ENCODE measurements at regions not wholly inside any gene's neighbourhood (a gene's known extent, or its start where the extent isn't known, plus 50 kb on each side); places are given as distances from the start of the nearest gene placed in this dataset.
"Not testable (repeated sequence)": the region's sequence is repeated elsewhere in the genome, so short reads cannot be mapped to it uniquely, and the experiment has no call there.

DNA sequence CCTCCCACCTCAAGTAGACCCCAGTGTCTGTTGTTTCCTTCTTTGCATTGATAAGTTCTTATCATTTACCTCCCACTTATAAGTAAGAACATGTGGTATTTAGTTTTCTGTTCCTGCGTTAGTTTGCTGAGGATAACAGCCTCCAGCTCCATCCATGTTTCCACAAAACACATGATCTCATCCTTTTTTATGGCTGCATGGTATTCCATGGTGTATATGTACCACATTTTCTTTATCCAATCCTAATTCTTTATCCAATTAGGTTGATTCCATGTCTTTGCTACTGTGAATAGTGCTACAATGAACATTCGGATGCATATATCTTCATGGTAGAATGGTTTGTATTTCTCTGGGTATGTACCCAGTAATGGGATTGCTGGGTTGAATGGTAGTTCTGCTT is 102.5 kb upstream of the UGP2 start:
- DNase-seq (ENCODE audit: low spot score), result not testable (repeated sequence)

DNA sequence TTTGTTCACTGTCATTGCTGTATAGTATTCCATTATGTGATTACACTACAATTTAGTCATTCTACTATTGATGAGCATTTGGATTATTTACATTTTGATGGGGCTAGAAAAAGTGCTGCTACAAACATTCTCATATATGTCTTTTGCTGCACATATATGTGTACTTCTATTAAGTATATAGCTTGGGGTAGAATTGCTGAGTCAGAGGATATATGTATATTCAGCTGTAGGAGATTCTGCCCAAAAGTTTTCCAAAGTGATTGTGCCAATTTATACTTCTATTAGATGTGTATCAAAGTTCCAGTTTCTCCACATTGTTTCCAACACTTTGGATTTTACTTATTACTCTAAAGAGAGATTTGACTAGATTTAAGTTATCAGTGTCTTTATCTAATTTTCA is 101.7 kb upstream of the UGP2 start:
- DNase-seq (ENCODE audit: low spot score), result no peak

DNA sequence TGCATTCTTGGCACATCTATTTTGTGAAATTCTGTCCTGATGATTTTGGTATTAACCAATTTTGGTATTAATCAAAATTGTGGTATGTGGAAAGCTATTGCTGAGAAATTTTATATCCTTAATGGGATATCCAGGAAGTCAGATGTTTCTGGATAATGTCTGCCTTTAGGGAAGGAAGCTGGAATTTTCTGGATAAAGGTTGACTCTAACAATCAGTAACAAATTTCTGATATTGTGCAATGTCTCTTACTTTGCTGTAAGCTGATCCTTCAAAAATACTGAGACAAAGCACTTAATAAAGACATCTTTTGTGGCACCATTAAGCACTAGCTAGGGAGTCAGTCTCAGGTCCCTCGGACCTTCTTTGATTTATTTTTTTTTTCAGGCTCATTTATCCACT is 100.8 kb upstream of the UGP2 start:
- no peak for DNase-seq (ENCODE audit: low spot score)

DNA sequence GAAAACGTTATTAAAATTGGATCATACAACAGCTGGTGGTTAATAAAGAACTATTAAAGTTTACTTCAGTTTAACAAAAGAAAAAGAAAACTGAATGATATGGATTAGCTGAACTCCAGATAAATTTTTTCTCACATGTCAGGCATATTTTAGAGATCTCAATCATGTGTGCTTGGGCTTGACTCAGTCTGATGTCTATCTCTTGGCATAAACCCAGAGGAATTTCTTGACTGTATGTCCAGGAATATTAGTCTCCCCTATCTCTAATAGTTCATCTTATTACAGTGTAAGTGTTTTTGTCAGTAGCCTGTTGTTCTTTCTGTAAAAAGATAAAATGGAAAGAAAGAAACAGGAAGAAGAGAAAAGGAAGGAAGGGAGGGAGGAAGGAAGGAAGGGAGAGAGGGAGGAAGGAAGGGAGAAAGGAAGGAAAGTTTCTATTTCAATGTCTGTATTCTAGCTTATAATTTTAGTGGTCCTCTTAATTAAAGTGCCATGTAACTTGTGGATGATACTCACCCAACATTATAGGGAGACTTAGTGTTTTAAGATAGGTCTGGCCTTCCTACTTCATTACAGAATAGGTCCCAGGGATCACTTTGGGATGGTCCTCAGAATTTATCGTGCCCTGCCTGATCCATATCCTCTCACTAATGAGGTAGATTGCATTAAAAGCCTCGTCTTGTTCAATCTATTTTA is 99.7 kb upstream of the UGP2 start:
- peak; percentile 7 for DNase-seq (ENCODE audit: low spot score)

DNA sequence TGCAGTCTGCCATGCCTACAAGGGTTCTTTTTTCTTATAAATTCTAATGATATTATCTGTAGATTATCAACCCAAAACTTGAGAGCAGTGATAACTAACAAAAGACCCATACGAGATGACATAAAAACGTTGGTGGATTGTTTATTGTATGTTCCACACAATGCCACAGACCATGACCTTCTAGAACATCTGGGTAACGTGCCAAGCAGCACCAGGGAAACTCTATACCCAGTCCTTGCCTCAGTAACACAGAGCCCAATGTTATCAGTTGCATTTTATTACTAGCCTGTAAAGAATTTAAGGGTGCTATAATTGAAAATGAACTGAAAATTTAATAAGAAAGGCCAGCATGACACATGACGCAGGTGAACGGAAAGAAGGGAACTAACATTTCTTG is 99.1 kb upstream of the UGP2 start:
- DNase-seq (ENCODE audit: low spot score), result no peak

DNA sequence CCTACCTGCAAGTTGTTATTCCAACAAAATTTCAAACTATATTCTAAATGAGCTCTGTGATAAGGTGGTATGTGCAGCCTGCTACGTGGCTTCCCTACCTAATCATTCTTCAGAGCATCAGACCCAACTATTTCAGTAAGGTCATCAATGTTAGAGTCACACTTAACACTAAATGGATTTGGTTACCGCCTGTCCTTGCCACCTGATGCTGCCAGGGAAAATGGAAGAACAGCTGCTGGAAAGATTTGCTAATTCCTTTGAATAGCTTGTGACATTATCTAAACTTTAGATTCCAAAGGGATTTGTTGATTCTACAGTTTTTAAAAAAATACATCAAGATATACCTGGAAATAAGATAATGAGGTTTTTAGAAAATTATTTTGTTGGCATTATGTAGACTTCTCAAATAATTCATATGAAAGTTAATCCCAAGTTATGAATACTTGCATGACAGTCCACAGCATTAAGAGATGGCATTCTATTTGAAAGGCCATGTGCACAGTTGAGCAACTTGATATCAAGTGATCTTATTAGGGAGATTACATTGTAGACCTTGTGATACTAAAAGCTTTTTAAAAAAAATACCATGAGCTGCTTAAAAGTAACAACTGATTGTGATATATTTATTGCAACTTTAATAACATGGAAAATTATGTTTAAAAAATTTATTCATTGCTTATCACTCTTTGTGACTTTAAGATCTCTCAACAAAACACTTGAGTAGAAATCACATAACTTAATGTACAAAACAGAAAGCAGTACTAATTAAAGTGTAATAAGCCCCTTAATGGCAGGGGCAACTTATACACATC is 98.3 kb upstream of the UGP2 start:
- no peak for DNase-seq (ENCODE audit: low spot score)

DNA sequence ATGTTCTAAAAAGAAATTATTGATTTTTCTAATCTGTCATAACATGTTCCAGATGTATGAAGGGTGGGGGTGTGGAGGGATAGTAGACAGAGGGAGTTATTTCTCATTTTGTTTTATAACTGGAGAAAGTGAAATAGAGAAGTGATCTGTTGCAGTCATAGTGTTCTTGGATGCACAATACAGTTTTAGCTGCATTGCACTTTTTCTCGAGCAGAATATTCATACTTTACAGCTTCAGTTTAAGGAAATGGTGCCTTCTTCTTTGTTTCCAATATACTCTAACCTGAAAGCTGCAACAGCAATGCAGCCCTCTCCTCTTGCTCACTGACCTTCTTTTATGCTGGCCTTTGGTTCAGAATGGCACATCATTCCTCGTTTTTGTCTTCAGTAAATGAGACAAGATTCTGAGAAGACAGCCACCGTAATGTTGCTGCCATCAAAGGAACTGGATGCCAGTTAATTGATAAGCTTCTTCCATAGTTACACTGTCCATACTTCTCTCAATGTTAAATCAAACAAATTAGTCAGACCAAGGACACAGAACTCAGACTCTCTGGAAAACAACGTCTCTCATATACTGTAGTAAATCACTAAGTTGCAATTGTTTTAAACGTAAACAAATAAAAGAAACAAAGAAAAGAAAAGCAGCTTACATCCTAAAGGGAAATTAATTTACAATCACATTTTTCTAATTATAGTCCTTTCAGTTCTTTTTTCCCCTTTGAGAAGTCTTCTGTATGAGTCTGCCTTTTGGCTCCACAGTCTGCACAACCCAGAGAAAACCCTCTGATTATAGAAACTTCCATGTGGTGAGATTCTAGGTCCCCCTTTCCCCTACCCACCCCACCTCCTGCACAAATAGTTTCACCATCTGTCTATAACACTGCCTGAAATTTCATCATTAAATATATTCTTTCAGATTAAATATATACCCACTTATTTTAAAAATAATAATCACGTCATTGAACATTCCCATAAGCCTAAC is 97.4 kb upstream of the UGP2 start:
- no peak for DNase-seq (ENCODE audit: low spot score)

DNA sequence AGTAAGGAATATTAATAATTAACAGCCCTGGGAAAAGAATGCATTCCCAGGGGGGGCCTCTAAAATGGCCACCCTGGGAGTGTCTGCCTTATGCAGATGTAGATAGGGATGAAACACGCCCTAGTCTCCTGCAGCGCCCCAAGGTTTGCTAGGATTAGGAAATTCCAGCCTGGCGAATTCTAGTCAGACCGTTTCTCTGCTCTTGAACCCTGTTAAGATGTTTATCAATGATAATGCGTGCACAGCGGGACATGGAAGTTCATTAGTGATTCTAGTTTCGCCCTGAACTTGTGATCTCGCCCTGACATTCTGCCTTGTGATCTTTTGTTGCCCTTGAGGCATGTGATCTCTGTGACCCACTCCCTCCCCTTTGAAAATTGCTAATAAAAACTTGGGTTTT is 95.1 kb upstream of the UGP2 start:
- not testable (repeated sequence) for DNase-seq (ENCODE audit: low spot score)

DNA sequence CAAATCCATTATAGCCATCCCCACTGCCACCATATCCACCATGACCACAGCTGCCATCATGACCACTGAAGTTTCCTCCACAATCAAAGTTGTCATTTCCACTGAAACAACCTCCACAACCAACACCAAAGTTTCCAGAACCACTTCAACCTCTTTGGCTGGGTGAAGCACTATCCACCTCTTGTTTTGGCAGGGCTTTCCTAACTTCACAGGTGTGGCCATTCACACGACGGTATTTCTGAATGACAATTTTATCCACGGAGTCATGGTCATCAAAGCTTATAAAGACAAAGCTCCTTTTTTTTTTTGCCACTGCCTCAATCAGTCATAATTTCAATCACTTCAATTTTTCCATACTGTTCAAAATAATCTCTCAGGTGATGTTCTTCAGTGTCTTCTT is 89.8 kb upstream of the UGP2 start:
- no peak for DNase-seq (ENCODE audit: low spot score)

DNA sequence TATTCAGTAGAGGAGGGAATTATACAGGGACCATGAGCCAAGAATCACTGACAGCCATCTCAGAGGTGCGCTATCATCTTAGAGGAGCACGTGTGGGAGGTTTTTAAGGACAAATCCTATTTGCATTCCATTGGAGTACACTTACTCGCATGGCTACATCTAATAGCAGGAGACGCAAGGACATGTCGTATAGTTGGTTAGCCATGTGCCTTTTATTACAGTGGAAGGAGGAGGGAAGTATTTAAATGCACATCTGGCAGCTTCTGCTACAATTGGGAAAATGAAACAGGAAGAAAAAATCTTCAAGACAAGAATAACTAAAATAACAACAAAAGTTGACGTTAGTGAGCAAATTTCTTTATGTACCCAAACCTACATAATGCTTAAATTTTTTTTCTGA is 86.5 kb upstream of the UGP2 start:
- DNase-seq (ENCODE audit: low spot score), result no peak

DNA sequence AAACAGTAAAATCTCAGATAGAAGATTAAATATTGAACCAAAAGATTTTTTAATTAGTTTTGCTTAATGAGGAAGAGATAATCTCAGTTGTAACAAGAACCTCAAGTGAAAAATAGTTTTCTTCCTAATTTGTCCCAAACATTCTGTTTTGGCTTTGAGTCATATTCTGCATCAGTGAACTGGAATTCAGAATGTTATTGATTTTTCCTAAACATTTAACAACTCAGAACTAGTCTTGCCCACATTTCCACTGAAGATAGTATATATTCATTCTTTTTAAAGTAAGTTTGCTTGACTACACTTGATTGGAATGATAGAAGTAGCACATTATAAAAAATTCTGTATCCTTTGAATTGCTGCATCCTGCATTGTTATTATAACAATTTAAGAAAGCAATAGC is 85.7 kb upstream of the UGP2 start:
- no peak for DNase-seq (ENCODE audit: low spot score)

DNA sequence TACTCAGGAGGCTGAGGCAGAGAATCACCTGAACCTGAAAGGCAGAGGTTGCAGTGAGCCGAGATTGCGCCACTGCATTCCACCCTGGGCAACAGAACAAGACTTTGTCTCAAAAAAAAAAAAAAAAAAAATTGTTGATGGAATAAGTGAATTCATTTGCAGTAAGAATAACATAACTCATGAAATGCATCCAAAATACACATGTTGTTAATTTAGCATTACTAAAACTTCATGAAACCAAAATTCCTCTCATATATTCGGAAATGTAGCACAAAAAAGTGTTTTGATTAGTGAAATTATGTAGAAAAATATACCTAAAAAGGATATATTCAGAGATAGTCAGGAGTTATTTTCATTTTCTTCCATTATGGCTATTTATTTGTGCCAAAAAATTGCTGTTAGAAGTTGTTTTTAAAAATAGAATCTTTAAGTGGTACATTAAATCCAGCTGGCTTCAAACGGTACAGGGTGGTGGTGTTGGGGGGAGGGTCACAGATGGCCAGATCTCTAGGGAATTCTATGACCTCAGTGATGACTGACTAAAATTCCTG is 78.2 kb upstream of the UGP2 start:
- no peak for DNase-seq (ENCODE audit: low spot score)

DNA sequence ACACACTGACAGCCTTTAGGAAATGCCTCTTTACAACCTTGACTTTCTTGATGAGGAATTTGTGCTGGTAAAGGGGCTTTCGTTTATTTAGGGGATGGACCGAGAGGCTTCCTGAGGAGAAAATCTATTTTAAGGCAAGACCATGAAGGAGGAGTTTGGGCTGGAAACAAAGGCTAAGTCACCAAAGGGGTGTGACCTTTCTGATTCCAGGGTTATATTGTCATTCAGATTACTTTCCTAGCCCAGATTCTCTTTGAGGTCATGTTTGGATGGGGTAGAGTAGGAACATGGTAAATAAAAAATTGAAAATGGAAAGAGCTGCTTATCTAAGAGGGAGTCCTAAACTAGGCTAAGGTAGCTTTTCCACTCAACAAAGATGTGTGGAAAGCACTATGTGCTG is 77.1 kb upstream of the UGP2 start:
- no peak for DNase-seq (ENCODE audit: low spot score)

DNA sequence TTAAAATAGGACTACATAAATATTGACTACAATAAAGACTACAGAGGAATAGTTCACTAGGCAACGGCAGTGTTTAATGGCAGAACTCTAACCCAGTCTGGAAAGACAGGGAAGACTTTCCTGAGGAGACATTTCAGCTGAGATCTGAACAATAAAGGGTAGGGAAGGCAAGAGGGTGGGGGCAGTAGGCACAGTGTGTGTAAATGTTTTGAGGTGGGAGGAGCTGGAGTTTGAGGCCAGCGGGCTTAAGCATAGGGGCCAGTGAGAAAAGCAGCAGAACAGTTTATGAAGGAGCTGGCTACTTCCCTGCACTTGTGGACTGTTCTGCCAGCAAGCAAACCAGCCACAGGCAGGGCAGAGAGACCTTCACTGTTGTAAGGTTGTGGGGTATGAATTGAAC is 76.6 kb upstream of the UGP2 start:
- no peak for DNase-seq (ENCODE audit: low spot score)

DNA sequence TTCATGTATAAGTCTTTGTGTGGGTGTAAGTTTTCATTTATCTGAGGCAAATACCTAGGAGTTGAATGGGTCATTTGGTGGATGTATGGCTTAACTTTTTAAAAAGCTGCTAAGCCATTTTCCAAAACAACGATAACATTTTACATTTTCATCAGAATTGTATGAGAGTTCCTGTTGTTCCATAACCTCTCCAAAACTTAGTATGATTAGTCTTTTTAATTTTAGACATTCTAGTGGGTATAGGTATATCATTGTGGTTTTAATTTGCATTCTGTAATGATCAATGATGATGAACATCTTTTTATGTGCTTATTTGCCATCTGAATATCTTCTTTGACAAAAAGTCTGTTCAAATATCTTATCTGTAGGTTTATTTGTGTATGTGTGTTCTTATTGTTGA is 74.4 kb upstream of the UGP2 start:
- no peak for DNase-seq (ENCODE audit: low spot score)

DNA sequence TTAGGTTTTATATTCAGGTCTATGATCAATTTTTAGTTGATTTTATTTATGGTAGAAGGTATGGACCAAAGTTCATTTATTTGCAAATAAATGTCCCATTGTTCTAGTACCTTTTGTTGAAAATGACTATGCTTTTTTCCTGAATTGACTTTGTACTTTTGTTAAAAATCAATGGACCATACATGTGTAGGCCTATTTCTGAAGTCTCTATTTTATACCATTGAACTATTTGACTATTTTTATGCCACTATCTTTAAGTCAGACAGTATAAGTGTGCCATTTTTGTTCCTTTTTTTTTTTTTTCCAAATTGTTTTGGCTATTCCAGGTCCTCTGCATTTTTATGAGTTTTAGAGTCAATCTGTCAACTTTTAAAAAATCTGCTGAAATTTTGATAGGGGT is 73.6 kb upstream of the UGP2 start:
- no peak for DNase-seq (ENCODE audit: low spot score)

DNA sequence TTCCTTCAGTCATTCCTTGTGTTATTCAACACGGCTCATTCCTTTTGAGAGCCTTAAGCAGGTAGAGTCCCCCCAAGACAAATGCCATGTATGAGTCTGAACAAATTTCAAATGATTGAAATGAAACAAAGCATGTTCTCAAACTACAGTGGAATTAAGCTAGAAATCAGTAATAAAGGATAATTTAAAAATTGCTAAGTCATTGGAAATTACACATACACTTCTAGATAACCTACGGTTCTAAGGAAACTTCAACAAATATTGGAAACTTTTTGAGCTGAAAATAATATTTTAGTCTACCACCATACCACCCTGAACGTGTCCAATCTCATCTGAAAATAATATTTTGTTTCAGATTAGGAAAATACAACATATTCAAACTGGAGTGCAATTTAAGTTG is 71.8 kb upstream of the UGP2 start:
- no peak for DNase-seq (ENCODE audit: low spot score)

DNA sequence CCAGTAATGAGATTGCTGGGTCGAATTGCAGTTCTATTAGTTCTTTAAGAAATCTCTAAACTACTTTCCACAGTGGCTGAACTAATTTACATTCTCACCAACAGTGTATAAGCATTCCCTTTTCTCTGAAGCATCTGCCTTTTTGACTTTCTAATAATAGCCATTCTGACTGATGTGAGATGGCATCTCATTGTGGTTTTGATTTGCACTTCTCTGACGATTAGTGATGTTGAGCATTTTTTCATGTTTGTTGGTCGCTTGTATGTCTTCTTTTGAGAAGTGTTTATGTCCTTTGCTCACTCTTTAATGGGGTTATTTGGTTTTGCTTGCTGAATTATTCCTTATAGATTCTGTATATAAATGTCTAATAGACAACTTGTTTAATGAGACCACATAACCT is 69.6 kb upstream of the UGP2 start:
- DNase-seq (ENCODE audit: low spot score), result no peak

DNA sequence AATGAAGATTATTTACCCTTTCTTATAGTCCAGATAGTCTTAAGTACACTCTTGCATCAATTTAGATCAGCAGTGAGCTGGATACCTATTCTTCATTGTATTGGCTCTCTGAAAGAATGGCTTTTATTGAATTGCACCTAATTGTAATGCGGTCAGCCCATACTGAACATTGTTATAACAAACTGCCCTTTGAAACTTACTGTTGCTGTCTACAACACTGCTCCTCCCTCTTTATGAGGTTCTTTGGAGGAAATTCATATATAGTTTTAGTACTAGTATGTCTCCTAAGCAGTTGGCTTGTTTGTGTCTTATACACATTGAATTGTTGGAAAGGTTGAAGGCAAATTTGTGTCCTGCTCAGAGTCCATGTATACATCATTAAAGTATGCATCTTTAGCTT is 66.5 kb upstream of the UGP2 start:
- DNase-seq (ENCODE audit: low spot score), result no peak

DNA sequence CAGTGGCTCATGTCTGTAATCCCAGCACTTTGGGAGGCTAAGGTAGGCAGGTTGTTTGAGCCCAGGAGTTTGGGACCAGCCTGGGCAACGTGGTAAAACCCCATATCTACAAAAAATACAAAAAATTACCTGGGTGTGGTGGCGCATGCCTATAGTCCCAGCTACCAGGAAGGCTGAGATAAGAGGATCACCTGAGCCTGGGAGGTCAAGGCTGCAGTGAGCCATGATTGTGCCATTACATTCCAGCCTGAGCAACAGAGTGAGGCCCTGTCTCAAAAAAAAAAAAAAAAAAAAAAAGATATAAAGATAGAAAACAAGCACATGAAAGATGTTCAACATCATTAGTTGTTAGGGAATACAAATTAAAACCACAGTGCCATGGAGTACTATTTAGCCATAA is 65.3 kb upstream of the UGP2 start:
- no peak for DNase-seq (ENCODE audit: low spot score)

DNA sequence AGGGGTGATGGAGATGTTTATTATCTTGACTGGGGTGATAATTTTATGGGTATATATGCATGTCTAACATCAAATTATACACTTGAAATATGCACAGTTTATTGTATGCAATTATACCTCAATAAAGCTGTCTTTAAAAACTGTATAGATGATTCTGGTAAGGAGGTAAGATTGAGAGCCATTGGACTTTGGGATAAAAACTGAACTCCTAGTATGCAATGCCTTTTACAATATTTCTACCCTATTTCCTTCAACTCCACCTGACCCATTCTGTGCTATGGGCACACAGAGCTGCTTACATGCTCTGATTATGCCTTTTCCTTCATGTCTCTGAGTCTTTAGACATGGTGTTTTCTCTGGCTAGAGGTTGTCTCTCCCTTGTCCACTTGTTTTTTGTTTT is 63.9 kb upstream of the UGP2 start:
- DNase-seq (ENCODE audit: low spot score), result no peak

DNA sequence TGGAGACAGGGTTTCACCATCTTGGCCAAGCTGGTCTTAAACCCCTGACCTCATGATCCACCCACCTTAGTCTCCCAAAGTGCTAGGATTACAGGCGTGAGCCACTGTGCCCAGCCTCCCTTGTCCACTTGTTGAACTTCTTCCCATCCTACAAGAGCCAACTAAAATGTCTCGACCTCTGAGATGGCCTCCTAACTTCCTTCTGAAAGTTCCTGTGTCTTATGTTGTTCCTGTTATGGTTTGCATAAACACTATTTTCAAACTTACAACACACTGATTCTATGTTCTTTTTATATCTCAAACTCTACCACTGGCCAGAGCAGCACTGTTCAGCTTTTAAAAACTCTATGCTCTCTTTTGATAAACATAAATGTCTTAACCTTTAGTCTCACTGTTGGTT is 63.3 kb upstream of the UGP2 start:
- no peak for DNase-seq (ENCODE audit: low spot score)

Data from COLO829 (cell line).